ENCODE measurements at regions not wholly inside any gene's neighbourhood (a gene's known extent, or its start where the extent isn't known, plus 50 kb on each side); places are given as distances from the start of the nearest gene placed in this dataset.

DNA sequence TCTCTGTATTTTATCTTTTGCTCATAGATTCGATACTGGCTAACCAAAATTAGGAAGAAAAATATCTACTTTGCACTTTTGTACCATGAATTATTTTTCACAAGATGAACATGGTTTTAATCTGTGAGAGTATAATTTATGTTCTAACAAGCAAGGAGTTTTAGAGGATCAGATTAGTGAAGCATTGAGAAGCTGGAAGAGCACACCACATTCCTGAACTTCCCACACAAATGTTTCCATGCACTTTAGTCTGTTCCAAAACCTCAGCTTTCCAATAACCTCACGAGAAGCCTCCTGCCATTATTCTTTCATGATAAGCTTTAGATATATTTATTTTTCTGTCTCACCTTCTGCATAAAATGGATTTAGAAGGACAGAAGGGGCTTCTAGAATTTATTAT is 98.7 kb upstream of the MPDZ start:
- intact Hi-C loops (cut with micrococcal nuclease; ENCODE audit: unreplicated experiment), result no loop called here
- no peak for TF ChIP-seq CTCF (conservative IDR thresholded peaks at IDR 0.05; ENCODE audit: low read depth, low read length)
- no peak for TF ChIP-seq EZH2 (IDR thresholded peaks at IDR 0.05; ENCODE audit: borderline replicate concordance, low read depth, low read length, poor library complexity, severe bottlenecking)
- no peaks in the 10 kb centered on the region for H3K36me3 ChIP-seq (ENCODE audit: insufficient read depth, low read length, poor library complexity, severe bottlenecking)
- BruUV-seq (replicated peaks), result no TSS peak
- ChIA-PET CTCF (no interaction called here), POLR2A (ENCODE audit: low non-redundant PET) (no interaction called here)
- peaks cover 12% of the 10 kb centered on the region for H3K4me1 ChIP-seq (ENCODE audit: insufficient read depth, low read length, poor library complexity, severe bottlenecking)
- no peaks in the 10 kb centered on the region for H3K9me3 ChIP-seq (ENCODE audit: low read depth, low read length, poor library complexity, severe bottlenecking)
- no peak for DNase-seq (ENCODE audit: low spot score)
- no peaks in the 10 kb centered on the region for H3K27me3 ChIP-seq (replicated peaks; ENCODE audit: insufficient read depth, low read depth, low read length, poor library complexity)
- no peak overlapping the region for H3K4me3 ChIP-seq (ENCODE audit: low read depth, low read length, poor library complexity, severe bottlenecking)
- no peak overlapping the region for H3K27ac ChIP-seq (ENCODE audit: low read depth, low read length, poor library complexity, severe bottlenecking)

DNA sequence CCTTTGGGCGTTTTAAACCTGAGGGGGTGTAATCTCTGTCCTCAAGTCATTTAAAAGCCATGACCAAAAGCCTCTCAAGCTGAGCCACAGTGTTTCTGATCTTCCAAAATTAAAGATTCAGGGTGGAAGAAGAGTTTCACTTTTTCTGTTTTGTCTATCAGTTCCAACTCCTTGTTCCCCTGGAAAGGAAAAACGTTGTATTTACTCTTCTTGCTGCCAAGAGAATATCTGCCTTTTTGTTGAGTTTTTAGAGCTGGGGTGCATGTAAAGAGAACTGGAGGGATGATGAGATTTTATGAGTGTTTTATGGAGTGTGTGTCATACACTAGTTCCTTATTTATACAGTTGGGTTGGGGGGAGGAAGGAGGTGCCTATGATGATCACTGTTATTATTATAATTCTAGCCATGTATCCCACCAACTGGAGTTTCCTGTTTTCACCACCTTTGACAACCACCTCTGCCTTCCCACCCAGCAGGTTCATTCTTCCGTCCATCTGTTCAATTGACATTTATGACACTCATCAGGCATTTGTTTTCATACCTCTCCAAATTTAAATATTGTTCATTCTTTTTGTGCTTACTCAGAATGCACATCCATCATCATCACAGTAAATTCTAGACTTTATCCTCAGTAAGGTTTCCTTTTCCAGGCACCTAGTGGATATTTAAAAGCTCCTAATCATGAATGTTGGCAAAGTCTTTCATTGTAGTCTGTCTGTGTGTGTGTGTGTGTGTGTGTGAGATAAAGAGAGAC is 97.9 kb upstream of the MPDZ start:
- H3K27me3 ChIP-seq (replicated peaks; ENCODE audit: insufficient read depth, low read depth, low read length, poor library complexity), result no peaks in the 10 kb centered on the region
- H3K9me3 ChIP-seq (ENCODE audit: low read depth, low read length, poor library complexity, severe bottlenecking), result no peaks in the 10 kb centered on the region
- no TSS peak for BruUV-seq (replicated peaks)
- no peaks in the 10 kb centered on the region for H3K36me3 ChIP-seq (ENCODE audit: insufficient read depth, low read length, poor library complexity, severe bottlenecking)
- no peak for DNase-seq (ENCODE audit: low spot score)
- TF ChIP-seq CTCF (conservative IDR thresholded peaks at IDR 0.05; ENCODE audit: low read depth, low read length), result no peak
- TF ChIP-seq EZH2 (IDR thresholded peaks at IDR 0.05; ENCODE audit: borderline replicate concordance, low read depth, low read length, poor library complexity, severe bottlenecking), result no peak
- H3K27ac ChIP-seq (ENCODE audit: low read depth, low read length, poor library complexity, severe bottlenecking), result no peak overlapping the region
- CTCF ChIA-PET, result no interaction called here
- intact Hi-C loops (cut with micrococcal nuclease; ENCODE audit: unreplicated experiment), result no loop called here
- H3K4me1 ChIP-seq (ENCODE audit: insufficient read depth, low read length, poor library complexity, severe bottlenecking), result peaks cover 4% of the 10 kb centered on the region
- POLR2A ChIA-PET (ENCODE audit: low non-redundant PET), result no interaction called here
- H3K4me3 ChIP-seq (ENCODE audit: low read depth, low read length, poor library complexity, severe bottlenecking), result no peak overlapping the region

- intact Hi-C loops (cut with micrococcal nuclease; ENCODE audit: unreplicated experiment), result no loop called here
- POLR2A ChIA-PET (ENCODE audit: low non-redundant PET), result no interaction called here
- DNase-seq (ENCODE audit: low spot score), result no peak
These were observed 93.0 kb upstream of the MPDZ start for GRCh38 chr9:13372510-13372909.

DNA sequence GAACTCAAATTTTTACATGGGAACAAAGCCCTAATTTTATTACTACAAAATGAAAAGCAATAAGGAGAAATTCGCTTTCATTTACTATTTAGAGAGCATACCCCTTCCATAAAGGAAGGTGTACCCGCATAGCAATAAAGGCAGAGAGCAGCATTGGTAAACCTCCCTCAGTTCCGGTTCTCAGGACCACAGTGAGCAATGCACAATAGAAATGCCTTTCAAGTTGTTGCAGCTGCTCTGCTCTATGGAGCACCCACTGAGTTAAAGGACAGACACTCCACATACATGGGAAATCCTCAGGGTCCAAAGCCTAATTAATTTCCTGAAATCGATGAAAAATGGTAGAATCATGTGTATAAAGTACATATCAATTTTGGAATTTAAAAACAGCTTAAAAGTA is 89.9 kb upstream of the MPDZ start:
- no peak overlapping the region for H3K4me3 ChIP-seq (ENCODE audit: low read depth, low read length, poor library complexity, severe bottlenecking)
- no peak overlapping the region for H3K27ac ChIP-seq (ENCODE audit: low read depth, low read length, poor library complexity, severe bottlenecking)
- H3K36me3 ChIP-seq (ENCODE audit: insufficient read depth, low read length, poor library complexity, severe bottlenecking), result no peaks in the 10 kb centered on the region
- no TSS peak for BruUV-seq (replicated peaks)
- POLR2A ChIA-PET (ENCODE audit: low non-redundant PET), result no interaction called here
- TF ChIP-seq CTCF (conservative IDR thresholded peaks at IDR 0.05; ENCODE audit: low read depth, low read length) (no peak), EZH2 (IDR thresholded peaks at IDR 0.05; ENCODE audit: borderline replicate concordance, low read depth, low read length, poor library complexity, severe bottlenecking) (no peak)
- H3K9me3 ChIP-seq (ENCODE audit: low read depth, low read length, poor library complexity, severe bottlenecking), result no peaks in the 10 kb centered on the region
- H3K4me1 ChIP-seq (ENCODE audit: insufficient read depth, low read length, poor library complexity, severe bottlenecking), result peaks cover 6% of the 10 kb centered on the region
- intact Hi-C loops (cut with micrococcal nuclease; ENCODE audit: unreplicated experiment), result no loop called here
- H3K27me3 ChIP-seq (replicated peaks; ENCODE audit: insufficient read depth, low read depth, low read length, poor library complexity), result no peaks in the 10 kb centered on the region
- peak; percentile 6 for DNase-seq (ENCODE audit: low spot score)
- CTCF ChIA-PET, result no interaction called here

More at GRCh38 chr9:13372510-13372909, 93.0 kb upstream of the MPDZ start:
- Histone ChIP-seq H3K27ac (ENCODE audit: low read depth, low read length, poor library complexity, severe bottlenecking) (no peak overlapping the region), H3K4me1 (ENCODE audit: insufficient read depth, low read length, poor library complexity, severe bottlenecking) (no peaks in the 10 kb centered on the region), H3K36me3 (ENCODE audit: insufficient read depth, low read length, poor library complexity, severe bottlenecking) (no peaks in the 10 kb centered on the region), H3K4me3 (ENCODE audit: low read depth, low read length, poor library complexity, severe bottlenecking) (no peak overlapping the region), H3K27me3 (replicated peaks; ENCODE audit: insufficient read depth, low read depth, low read length, poor library complexity) (no peaks in the 10 kb centered on the region), H3K9me3 (ENCODE audit: low read depth, low read length, poor library complexity, severe bottlenecking) (no peaks in the 10 kb centered on the region)
- no peak for TF ChIP-seq EZH2 (IDR thresholded peaks at IDR 0.05; ENCODE audit: borderline replicate concordance, low read depth, low read length, poor library complexity, severe bottlenecking)
- CTCF ChIA-PET, result no interaction called here
- no TSS peak for BruUV-seq (replicated peaks)

Measured in A673 (cell line).